ENCODE measurements at regions not wholly inside any gene's neighbourhood (a gene's known extent, or its start where the extent isn't known, plus 50 kb on each side); places are given as distances from the start of the nearest gene placed in this dataset.

DNA sequence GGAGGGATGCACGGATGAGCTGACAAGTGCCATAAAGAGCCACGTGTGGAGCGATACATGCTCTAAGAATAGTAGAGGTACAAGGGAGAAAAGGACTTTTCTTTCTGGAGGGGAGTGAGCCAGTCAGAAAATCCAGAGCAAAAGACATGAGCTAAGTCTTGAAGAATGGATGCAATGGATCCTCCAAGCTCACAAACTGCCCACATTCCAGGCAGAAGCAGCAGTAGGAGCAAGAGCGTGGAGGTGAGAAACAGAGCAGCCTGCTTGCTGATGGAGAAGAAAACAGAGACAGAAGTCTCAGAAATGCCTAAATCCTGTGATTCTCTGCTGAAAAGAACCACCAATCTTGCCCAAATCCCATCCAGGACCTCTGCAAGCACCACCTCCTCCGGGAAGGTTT lies 78.2 kb upstream of the RALGPS2 start:
- ATAC-seq (ENCODE audit: insufficient read depth, low FRiP score) (no peak), DNase-seq (no peak)
- no peak overlapping the region for H3K9ac ChIP-seq (ENCODE audit: insufficient read depth in 1 of 2, low read length in 2 of 2)
- H3K27me3 ChIP-seq (ENCODE audit: control insufficient read depth in 3 of 3, insufficient read depth in 3 of 3, low read length in 2 of 3) = no peaks in the 10 kb centered on the region
- H3K9me3 ChIP-seq (ENCODE audit: control insufficient read depth in 4 of 4, insufficient read depth in 3 of 4, low read length in 3 of 4) = no peaks in the 10 kb centered on the region
- H3K4me1 ChIP-seq (ENCODE audit: control insufficient read depth in 5 of 5, insufficient read depth in 5 of 5, low read length in 5 of 5) = peaks cover 2 to 14% (median 5%) of the 10 kb centered on the region in 5 donors
- no peak overlapping the region for H3K4me3 ChIP-seq
- H3K36me3 ChIP-seq (ENCODE audit: control insufficient read depth in 4 of 4, insufficient read depth in 4 of 4, low read length in 4 of 4) = no peaks in the 10 kb centered on the region
- TF ChIP-seq, protein P1, sequence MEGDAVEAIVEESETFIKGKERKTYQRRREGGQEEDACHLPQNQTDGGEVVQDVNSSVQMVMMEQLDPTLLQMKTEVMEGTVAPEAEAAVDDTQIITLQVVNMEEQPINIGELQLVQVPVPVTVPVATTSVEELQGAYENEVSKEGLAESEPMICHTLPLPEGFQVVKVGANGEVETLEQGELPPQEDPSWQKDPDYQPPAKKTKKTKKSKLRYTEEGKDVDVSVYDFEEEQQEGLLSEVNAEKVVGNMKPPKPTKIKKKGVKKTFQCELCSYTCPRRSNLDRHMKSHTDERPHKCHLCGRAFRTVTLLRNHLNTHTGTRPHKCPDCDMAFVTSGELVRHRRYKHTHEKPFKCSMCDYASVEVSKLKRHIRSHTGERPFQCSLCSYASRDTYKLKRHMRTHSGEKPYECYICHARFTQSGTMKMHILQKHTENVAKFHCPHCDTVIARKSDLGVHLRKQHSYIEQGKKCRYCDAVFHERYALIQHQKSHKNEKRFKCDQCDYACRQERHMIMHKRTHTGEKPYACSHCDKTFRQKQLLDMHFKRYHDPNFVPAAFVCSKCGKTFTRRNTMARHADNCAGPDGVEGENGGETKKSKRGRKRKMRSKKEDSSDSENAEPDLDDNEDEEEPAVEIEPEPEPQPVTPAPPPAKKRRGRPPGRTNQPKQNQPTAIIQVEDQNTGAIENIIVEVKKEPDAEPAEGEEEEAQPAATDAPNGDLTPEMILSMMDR (IDR thresholded peaks at IDR 0.05; ENCODE audit: control extremely low read depth, extremely low read depth) = no peak
- no peak overlapping the region for H3K27ac ChIP-seq (ENCODE audit: low read depth in 1 of 2, low read length in 1 of 2)
- 88% methylated on average over 5 of the region's 5 CpGs for WGBS, 2 donors

DNA sequence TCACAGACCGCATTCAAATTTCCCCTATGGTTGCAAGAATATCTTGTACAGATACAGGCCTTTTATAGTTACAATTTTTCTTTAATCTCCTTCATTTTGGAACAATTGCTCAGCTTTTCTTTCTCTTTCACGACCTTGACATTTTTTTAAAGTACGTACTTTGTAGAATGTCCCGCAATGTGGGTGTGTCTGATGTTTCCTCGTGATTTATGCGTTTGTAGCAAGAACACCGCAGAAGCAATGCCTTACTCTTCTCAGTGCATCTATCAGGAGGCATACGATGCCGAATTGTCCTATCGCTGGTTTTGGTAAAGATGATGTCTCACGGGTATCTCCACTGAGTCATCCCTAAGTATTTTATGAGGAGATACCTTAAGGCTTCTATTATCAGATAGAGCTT lies 76.9 kb upstream of the RALGPS2 start:
- Histone ChIP-seq H3K27ac (ENCODE audit: low read depth in 1 of 2, low read length in 1 of 2) (no peak overlapping the region), H3K9ac (ENCODE audit: insufficient read depth in 1 of 2, low read length in 2 of 2) (no peak overlapping the region), H3K27me3 (ENCODE audit: control insufficient read depth in 3 of 3, insufficient read depth in 3 of 3, low read length in 2 of 3) (no peaks in the 10 kb centered on the region), H3K9me3 (ENCODE audit: control insufficient read depth in 4 of 4, insufficient read depth in 3 of 4, low read length in 3 of 4) (no peaks in the 10 kb centered on the region), H3K4me1 (ENCODE audit: control insufficient read depth in 5 of 5, insufficient read depth in 5 of 5, low read length in 5 of 5) (peaks cover 2 to 11% (median 10%) of the 10 kb centered on the region in 5 donors), H3K36me3 (ENCODE audit: control insufficient read depth in 4 of 4, insufficient read depth in 4 of 4, low read length in 4 of 4) (no peaks in the 10 kb centered on the region), H3K4me3 (no peak overlapping the region)
- 94 to 96% methylated on average over 11 of the region's 11 CpGs for WGBS, 2 donors
- ATAC-seq (ENCODE audit: insufficient read depth, low FRiP score) (no peak), DNase-seq (no peak)
- TF ChIP-seq, protein P1 (IDR thresholded peaks at IDR 0.05; ENCODE audit: control extremely low read depth, extremely low read depth) = no peak

DNA sequence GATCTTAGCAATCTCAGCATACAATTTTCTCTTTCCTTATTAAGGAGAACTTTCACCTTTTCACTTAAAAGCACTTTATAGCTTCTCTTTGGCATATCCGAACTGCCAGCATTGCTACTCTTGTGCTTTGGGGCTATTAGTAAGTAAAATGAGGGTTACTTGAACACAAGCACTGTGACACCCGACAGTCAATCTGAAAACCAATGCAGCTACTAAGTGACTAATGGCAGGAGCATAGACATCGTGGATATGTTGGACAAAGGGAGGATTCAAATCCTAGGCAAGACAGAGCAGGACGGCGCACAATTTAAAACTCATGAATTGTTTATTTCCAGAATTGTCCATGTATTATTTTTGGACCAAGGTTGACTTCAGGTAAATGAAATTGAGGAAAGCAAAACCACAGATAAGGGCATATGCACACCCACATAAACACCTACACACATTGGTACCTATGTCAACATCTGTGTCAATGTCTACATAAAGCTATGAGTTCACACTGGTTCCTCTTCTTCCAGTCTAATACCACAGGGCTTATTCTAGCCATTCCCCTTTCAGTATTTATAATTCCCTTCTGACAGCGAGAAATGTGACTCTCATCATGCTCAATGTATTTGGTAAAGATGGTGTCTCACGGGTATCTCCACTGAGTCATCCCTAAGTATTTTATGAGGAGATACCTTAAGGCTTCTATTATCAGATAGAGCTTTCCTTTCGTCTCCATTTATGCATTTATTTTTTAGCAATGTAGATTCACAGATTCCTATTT lies 75.3 kb upstream of the RALGPS2 start:
- peaks cover 0 to 11% (median 4%) of the 10 kb centered on the region in 5 donors for H3K4me1 ChIP-seq (ENCODE audit: control insufficient read depth in 5 of 5, insufficient read depth in 5 of 5, low read length in 5 of 5)
- DNase-seq (no peak), ATAC-seq (ENCODE audit: insufficient read depth, low FRiP score) (no peak)
- no peak overlapping the region for H3K4me3 ChIP-seq
- no peak overlapping the region for H3K9ac ChIP-seq (ENCODE audit: insufficient read depth in 1 of 2, low read length in 2 of 2)
- no peaks in the 10 kb centered on the region for H3K36me3 ChIP-seq (ENCODE audit: control insufficient read depth in 4 of 4, insufficient read depth in 4 of 4, low read length in 4 of 4)
- H3K27me3 ChIP-seq (ENCODE audit: control insufficient read depth in 3 of 3, insufficient read depth in 3 of 3, low read length in 2 of 3) = no peaks in the 10 kb centered on the region
- TF ChIP-seq, protein P1 (IDR thresholded peaks at IDR 0.05; ENCODE audit: control extremely low read depth, extremely low read depth) = no peak
- H3K9me3 ChIP-seq (ENCODE audit: control insufficient read depth in 4 of 4, insufficient read depth in 3 of 4, low read length in 3 of 4) = no peaks in the 10 kb centered on the region
- no peak overlapping the region for H3K27ac ChIP-seq (ENCODE audit: low read depth in 1 of 2, low read length in 1 of 2)
- WGBS, 2 donors = 92 to 94% methylated on average over 8 of the region's 8 CpGs

Measured in lung (tissue), 11 donors.